GM18499 (cell line): ENCODE measurements at regions not wholly inside any gene's neighbourhood (a gene's known extent, or its start where the extent isn't known, plus 50 kb on each side); places are given as distances from the start of the nearest gene placed in this dataset.

ENCODE experiments used
- ATAC-seq: cut with Tn5 transposase; IDR thresholded peaks from one replicate; pipeline ENCODE4 v1.9.1; 2021; ENCODE audit warnings: moderate number of reproducible peaks; ENCODE audit not compliant: insufficient read depth, unreplicated experiment

DNA sequence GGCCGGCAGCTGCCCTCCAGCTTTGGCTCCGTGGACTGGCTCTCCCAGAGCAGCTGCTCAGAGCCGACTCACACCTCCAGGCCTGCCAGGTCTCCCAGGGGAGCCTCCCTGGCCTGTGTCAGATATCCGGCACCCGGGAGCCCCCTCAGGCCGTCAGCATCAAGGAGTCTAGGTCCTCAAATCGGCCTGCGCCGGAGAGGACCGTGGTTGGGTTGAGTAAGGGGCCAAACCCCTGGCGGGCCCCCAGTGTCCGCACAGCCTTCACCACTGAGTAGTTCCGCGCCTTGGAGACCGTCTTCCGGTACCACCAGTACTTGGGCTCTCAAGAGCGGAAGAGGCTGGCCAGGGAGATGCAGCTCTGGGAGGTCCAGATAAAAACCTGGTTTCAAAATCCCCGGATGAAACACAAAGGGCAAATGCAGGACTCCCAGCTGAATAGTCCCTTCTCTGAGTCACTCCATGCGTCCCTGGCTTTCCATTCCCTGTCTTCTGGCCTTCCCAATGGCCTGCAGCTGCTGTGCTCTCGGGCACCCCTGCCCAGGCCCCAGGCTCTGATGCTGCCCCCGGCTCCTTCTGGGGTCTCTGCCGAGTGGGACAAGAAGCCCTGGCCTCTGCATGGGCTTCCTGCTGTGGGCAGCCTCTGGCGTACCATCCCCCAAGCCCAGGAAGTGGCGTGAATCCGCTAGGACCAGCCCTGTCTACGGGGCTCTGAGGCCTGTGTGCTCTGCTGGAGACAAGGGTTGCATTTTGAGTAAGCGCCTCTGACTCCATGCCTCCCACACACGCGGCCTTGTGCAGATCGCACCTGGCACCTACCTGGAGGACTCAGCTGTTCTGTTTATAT lies 245.1 kb upstream of the ATXN7L3B start:
- ATAC-seq = no peak

DNA sequence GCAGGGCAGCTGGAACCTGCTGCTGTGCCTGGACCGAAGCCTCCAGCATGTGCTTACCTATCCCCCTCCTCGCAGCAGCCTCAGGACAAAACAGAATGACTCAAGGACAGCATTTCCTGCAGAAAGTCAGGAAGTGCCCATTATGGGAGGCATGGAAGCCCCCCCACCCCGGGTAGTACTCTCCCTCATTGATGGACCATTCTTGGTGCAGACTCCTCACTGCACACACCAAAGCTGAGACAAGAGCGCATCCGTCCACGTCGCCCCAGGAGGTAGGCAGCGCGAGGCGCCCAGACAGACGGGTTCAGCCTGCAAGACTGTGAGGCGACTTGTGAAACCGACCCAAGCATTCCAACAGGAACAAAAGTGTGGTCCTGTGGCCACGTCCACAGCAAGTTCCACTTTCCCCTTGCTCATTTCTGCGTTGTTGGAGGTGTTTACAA lies 243.9 kb upstream of the ATXN7L3B start:
- no peak for ATAC-seq

DNA sequence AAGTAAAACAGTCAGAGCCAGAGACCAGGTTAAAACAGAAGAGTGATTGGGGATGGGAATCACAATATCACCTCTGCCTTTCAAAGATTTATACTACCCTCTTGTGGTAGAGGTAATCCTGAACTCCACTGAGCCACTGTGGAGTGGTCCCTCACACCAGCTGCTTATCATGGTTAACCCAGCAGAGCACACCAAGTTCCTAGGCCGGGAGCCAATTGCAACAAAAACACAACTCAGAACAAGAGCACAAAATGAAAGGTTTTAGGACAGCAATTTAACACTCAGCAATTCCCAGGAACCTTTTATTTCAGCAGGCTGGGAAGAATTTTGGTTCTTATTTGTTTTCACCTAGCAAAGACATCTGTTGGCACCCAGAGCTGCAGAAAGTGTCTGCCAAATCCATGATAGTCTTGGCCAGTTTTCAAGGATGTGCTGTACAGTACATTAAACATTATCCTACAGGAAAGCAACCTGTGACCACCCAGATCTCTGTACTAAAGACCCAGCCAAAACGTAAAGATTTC lies 220.5 kb upstream of the ATXN7L3B start:
- no peak for ATAC-seq

DNA sequence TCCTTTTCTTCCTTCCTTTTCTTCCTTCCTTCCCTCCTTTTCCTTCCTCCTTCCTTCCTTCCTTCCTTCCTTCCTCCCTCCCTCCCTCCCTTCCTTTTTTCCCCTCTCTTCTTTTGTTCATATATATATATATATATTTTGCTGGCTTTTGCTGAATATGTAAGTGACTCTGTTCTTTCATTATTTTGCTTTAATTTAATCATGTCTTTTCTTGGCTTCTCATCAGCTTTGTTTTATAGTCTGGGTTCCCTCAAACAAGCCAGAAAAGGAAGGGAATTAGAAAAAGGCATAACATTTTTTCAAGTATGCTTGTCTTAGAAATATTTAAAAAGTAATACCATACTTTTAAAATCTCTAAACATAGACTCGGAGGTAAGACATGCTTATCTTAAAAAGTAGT lies 219.9 kb upstream of the ATXN7L3B start:
- no peak for ATAC-seq

DNA sequence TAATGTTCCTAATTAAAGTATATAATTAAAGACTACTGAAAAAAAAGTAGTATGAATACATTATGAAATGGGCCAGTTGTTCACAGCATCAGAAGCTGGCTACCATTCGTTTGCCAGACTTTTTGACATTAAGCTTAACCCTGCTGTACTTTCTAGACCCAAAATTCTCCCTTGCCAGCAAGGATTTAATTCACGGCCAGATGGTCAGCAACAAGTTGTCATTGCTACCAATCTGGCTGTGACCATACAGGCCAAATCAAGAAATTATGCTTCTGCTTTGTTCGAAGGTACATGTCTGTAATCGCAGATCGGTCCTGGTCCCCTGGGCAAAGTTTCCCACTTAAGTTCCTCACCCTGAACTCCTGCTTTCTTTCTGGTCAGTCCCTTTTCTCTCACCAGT lies 217.7 kb upstream of the ATXN7L3B start:
- no peak for ATAC-seq

DNA sequence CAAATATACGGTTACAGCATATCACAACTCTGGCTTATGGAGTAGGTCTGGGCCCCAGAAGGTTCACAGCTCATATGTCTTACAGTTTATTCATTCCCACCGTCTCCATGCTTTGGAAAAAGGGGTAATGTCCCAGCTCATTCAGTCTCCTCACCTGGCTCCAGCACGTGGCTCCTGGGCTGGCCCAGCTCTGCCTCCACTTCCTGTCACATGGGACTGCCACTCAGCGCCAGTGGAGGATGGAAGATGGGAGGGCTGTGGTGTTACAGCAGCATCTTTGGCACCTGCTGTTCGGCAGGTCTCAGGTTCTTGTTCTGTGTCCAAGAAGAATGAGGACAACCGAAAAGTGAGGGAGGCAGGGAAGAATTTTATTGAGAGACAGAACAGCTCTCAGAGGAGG lies 216.3 kb upstream of the ATXN7L3B start:
- no peak for ATAC-seq

DNA sequence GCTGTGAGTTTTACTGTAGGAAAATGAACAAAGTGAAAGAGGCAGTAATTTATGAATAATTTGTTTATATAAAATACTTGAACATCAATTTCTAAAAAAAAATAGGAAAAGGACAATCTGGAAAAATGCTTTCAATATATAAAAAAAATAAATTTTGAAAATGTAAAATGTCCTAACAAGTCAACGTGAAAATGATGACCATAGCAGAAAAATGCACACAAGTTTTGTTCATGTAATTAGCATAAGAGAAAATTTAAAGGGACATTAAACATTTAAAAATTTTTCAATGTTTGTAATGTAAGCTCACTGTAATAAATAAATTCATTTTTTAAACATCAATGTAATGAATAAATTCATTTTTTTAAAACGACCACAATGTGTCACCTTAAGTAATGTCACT lies 214.8 kb upstream of the ATXN7L3B start:
- no peak for ATAC-seq

DNA sequence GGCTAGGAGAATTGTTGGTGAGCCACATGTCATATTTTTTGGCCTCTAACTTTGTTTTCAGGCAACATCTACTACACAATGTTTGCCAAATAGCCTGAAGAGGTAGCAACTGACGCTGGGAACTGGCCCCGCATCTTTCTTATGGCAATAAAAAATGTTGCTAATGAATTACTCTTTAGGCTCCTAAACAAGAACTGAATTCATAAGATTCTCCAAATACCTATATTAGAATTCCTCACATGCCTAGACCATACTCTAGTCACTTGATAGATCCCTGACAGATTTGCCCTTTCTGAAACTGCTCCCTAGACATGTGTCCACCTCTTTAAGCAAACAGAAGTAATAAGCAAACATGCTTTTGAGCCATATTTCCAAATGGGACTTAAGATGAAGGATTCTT lies 209.0 kb upstream of the ATXN7L3B start:
- no peak for ATAC-seq

DNA sequence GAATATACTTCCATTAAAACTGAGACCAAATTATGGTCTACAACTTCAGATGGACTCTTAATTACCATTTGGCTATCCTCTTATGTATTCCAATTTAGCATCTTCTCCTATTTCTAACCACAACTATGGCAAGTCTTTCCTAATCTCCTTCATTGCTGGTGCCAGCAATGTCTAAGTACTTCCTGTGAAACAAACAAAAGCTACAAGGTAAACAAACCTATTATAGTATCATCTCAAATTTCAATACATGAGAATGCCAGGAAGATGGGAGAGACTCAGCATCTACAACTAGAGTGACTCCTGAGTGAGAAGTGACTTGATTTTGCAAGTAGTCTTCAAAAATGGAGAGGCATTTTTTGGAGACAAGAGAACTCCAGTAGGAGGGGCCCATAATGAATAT lies 202.9 kb upstream of the ATXN7L3B start:
- no peak for ATAC-seq

DNA sequence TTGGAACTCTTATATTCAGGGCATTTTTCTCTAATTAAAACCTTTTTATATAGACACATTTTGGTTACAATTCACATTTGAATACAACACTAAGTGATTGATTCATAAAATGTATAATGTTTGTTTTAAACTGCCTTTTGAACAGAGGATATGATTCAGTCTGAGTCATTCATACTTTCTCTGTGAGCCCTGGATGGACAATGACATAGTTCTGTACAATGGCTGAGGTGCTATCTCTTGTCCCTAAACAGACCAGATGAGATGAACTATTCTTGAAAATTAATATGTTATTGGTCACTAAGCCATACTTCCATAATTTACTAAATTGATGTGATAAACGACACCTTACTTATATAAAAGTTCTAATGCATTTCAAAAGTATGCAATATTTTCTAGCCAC lies 199.7 kb upstream of the ATXN7L3B start:
- no peak for ATAC-seq

DNA sequence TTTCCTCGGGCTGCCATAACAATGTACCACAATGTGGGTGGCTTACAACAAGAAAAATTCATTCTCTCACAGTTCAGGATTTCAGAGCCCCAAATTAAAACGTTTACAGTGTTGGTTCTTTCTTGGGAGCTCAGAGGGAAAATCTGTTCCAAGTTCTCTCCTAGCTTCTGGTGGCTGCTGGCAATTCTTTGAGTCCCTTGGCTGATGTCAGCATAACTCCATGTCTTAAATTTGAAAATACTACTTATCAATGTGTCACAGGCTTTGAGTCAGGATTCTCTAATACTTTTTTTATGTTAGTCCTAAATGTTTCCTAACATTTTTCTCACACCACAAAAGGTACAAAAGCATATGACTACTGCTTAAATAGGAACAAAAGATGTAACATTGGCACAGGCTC lies 198.4 kb upstream of the ATXN7L3B start:
- no peak for ATAC-seq

DNA sequence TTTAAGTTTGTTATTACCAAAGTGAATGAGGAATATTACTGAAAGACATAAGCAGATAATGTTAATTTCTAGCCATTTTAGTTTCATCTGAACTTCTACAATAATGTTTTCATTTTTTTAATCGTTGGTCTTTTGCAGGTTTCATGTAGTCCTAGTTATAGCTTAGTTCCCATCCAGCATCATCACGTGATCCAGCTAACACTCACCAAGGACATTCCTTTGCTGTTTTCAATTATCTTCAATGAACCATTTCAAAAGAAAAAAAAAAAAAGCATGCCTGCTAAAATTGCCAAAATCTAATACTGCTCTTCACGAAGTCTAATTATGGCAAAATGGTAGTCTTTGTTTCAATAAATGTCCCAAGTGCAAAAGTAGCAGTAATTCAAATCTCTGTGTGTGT lies 187.7 kb upstream of the ATXN7L3B start:
- no peak for ATAC-seq

DNA sequence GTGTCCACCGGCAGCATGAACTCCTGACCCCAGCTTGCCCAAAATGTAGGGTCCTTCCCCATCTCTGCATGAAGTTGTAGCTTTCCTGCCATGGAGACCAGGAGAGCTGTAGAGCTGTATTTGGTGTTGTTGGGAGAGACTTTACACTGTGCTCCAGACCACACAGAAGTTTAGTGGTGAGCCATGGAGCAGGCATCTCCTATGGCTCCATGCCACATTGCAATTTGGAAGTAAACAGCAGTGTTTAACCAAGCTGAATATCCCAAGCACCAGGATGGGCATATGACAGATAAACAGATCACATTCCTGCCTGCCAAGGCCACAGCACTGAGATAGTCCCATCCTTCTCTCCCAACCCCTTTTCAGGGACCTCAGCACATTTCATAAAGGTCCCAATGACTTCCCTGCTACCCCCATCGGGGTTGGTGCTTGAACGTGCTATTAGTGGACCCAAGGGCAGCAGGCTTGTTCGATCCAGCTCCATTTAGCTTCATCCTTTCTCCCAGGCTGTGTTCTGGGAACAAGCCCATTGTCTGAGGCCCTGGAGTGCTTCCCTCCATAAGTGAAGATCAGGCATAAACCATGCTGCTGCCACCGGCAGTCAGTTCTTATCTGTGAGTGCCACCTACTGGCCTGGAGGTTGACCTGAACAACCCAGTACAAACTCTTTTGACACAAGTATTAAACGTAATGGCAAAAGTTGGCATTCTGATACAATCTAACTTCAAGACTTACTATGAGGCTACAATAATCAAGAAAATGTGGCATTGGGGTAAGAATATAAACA lies 172.3 kb upstream of the ATXN7L3B start:
- peak; percentile 77 for ATAC-seq

DNA sequence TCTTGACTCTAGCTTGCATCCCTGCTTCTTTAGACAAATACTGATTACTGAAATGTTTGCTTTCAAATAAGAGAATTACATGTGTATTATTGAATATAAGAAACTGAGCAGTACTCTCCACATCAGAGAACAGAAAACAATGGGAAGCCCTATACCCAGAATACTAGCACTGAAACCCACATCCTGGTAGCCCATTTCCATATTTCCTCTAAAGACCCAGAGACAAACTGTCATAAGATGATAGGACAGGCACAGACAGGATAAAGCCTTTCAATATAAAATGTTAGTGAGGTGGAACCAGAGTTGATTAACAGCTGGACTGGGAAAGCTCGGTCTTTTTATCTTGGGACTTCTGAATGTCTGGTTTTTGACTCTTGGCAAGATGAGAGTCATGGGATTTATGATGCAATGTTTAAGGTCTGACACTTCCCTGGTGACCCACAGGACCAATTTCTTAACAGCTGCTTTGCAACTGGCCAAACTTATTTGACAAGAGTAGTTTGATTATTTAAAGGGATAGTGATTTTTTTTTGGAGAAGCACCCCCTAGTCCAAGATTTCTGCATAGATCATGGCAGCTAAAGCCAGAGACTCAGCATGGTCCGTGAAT lies 166.9 kb upstream of the ATXN7L3B start:
- no peak for ATAC-seq

DNA sequence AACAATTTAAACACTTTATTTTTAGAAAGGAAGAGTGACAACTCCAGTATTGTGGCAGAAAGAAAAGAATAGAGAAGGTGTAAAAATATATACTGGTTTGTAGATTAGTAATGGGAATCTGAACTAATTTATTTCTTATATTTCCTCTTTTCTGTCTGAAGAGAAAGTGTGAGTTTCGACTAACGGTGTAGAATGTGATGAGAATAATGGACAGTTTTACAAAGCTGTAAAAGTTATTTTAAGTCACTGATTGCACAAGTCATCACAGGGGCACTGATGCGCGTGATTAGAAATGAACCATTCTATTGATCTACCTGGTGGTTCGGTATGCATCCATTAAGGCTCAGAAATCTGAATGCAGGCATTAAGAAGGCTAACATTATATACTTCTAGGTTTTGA lies 158.5 kb upstream of the ATXN7L3B start:
- ATAC-seq = no peak

DNA sequence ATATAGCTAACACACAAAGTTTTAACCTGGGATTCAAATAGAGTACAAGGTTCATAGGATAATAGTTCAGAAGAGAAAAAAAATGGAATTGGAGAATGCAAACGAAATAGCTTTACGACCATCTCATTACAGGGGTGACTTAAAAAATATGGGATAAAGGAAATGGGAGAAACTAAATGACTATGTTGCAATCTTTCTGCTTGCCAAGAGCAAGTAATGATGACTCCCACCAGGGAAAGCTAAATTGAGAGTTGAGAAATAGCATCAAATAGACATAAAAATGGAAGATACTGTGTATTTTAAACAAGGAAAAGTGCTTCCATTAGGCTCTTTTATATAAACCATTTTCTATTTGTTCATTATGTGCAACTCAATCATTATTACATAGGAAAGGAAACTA lies 155.7 kb upstream of the ATXN7L3B start:
- no peak for ATAC-seq

DNA sequence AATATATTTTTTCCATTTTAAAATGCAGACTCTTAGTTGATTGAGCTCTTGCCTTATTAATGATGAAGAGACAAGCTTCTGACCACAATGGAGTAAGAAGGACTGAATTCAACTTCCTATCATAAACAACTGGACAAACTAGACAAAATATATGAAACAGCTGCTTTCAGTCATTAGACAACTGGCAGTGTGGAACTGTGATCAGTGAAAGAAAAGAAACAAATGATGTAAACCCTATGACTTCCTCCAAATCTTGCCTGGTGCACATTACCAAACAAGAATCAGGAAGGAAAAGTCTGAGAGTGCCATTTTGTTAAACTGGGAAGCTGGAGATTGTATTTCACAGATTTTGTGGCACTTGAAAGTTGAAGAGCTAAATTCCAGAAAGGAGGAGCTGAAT lies 154.7 kb upstream of the ATXN7L3B start:
- no peak for ATAC-seq

DNA sequence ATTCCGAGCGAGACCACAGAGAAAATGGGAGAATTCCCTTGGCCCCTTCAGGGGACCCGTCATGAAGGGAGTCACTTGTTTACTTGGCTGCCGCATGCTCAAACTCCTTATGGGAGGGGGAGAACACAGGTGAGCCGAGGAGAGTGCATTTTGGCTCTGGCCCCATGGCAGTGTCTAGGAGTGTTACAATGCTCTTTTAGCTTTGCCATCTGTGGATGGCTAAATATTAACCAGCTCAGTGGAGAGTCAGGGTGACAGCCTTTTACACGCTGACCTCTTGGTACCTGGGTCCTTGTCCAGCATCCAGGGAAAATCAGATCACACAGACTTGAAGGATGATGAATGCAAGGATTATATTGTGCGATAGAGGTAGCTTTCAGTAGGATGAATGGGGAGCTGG lies 146.4 kb upstream of the ATXN7L3B start:
- ATAC-seq = no peak

DNA sequence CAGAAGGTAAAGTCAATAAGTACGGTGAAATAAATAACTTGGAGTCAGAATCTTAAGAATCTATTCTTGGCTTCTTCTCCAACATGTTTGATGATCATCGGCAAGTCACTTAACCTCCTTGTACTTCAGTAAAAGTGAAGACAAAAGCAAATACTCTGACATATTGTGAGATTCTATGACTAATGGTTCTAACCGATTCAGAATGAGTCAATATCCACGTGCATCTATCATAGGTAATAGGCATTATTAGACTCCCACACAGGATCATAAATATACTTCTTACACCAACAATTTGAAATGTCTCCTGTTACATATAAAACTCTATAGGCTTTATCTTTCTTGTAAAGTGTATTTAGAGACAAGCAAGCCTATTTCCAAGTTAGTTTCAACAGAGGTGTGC lies 144.4 kb upstream of the ATXN7L3B start:
- no peak for ATAC-seq

DNA sequence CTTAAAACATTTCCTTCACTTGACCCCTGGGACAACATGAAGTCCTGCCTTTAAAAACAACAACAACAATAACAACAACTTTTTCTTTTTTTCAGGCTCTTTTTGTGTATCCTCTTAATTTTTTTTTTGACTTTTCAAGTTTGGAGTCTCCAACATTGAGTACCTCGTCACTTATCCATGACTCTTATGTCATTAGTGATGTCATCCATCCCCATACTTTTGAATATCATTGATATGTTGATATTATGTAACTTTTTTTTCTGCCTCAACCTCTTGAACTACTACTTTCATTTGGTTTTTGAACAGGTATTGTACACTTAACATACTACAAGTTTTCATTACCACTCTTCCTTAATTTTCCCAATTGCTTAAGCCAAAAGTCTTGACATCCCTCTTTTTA lies 143.0 kb upstream of the ATXN7L3B start:
- no peak for ATAC-seq

DNA sequence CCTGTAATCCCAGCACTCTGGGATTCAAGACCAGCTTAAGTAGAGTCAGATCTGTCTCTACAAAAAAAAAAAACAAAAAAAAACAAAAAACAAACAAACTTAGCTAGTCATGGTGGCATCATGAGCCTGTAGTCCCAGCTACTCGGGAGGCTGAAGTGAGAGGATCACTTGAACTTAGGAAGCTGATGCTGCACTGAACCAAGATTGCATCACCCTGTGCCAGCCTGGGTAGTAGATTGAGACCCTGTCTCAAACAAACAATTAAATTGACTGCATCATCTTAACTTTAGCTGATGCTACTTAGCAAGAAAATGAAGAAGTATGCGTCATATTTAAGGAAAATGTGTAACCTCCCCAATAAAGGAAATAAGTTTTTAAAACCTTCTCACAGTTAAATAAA lies 136.6 kb upstream of the ATXN7L3B start:
- no peak for ATAC-seq
